NT2/D1 (cell line): ENCODE measurements at regions not wholly inside any gene's neighbourhood (a gene's known extent, or its start where the extent isn't known, plus 50 kb on each side); places are given as distances from the start of the nearest gene placed in this dataset.

Experiments
- DNase-seq: peaks from one replicate; pipeline ENCODE4 v3.0.0-alpha.2; 2011; ENCODE audit warnings: low read depth, low spot score
- H3K27me3 ChIP-seq: 2 replicates; pipeline ENCODE4 v1.6.0; 2011; ENCODE audit warnings: mild to moderate bottlenecking; ENCODE audit not compliant: insufficient read length, insufficient read depth
- H3K36me3 ChIP-seq: 2 replicates; pipeline ENCODE4 v1.6.1; 2011; ENCODE audit warnings: mild to moderate bottlenecking, low read length, mixed read lengths; ENCODE audit not compliant: insufficient read depth, insufficient read length
- H3K4me1 ChIP-seq: 2 replicates; pipeline ENCODE4 v1.5.1; 2011; ENCODE audit not compliant: insufficient read depth, insufficient read length
- H3K4me3 ChIP-seq: 2 replicates; pipeline ENCODE4 v1.5.1; 2011; ENCODE audit warnings: low read depth; ENCODE audit not compliant: insufficient read length
- H3K9ac ChIP-seq: 2 replicates; pipeline ENCODE4 v1.6.0; 2011; ENCODE audit warnings: low read depth; ENCODE audit not compliant: insufficient read length
- H3K9me3 ChIP-seq: 2 replicates; pipeline ENCODE4 v1.5.1; 2011; ENCODE audit warnings: mild to moderate bottlenecking, low read length; ENCODE audit not compliant: insufficient read depth
- SUZ12 ChIP-seq: IDR thresholded peaks from 2 replicates; pipeline ENCODE4 v1.6.1; 2011; ENCODE audit not compliant: insufficient read length, insufficient read depth; ENCODE audit errors: extremely low read depth
- YY1 ChIP-seq: IDR thresholded peaks from 2 replicates; pipeline ENCODE4 v1.6.1; 2011; ENCODE audit not compliant: insufficient read length, insufficient read depth
- ZNF274 ChIP-seq: IDR thresholded peaks from 2 replicates; pipeline ENCODE4 v1.6.1; 2011; ENCODE audit warnings: mild to moderate bottlenecking, low read depth, low read length

- Histone ChIP-seq H3K9ac (no peak overlapping the region), H3K27me3 (no peaks in the 10 kb centered on the region), H3K9me3 (no peaks in the 10 kb centered on the region), H3K4me3 (no peak overlapping the region), H3K4me1 (no peaks in the 10 kb centered on the region), H3K36me3 (no peaks in the 10 kb centered on the region)
- no peak for DNase-seq
- TF ChIP-seq YY1, result no peak
- TF ChIP-seq SUZ12, result no peak
- TF ChIP-seq ZNF274, result no peak
Measured at GRCh38 chr7:114104035-114104434, 185.2 kb upstream of the PPP1R3A start.

DNA sequence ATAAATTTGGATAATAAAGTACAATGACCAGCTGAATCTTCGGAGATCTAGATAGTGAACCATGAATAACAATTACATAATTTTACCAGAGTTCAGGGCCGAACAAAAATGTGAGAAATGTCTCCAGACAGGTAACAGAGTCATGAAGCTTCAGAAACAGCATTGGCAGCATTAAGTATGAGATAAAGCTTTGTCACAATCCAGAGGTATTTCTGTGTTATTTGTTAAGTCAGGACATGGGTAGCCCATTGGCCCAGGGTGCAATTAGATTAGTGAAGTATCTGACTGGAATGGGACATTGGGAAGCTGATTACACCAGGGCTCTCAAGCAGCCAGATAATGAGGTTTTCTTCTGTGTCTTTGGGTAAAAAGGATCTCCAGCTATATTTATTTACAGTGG is 184.2 kb upstream of the PPP1R3A start:
- no peaks in the 10 kb centered on the region for H3K36me3 ChIP-seq
- TF ChIP-seq YY1 (no peak), SUZ12 (no peak), ZNF274 (no peak)
- H3K4me1 ChIP-seq, result no peaks in the 10 kb centered on the region

DNA sequence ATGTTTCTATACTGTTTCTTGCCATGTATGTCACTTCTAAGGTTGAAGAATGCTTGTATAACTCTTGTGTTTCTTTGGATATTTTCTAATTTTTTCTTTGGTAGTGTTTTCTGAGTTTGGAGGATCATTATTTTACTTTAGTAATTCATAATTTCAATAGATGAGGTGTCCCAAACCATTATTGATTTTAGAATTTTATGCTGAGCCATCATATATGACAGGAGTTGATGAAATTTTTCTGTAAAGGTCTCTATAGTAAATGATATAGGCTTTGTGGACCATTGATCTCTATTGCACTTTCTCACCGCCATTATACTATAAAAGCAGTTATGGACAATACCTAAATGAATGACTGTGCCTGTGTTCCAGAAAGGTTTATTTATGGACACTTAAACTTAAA is 183.3 kb upstream of the PPP1R3A start:
- H3K27me3 ChIP-seq, result no peaks in the 10 kb centered on the region
- no peaks in the 10 kb centered on the region for H3K9me3 ChIP-seq
- no peaks in the 10 kb centered on the region for H3K4me1 ChIP-seq
- DNase-seq, result no peak
- H3K9ac ChIP-seq, result no peak overlapping the region
- H3K36me3 ChIP-seq, result no peaks in the 10 kb centered on the region
- TF ChIP-seq YY1, result no peak
- no peak for TF ChIP-seq SUZ12
- no peak for TF ChIP-seq ZNF274
- H3K4me3 ChIP-seq, result no peak overlapping the region

More for the DNA sequence above, 184.2 kb upstream of the PPP1R3A start:
- Histone ChIP-seq H3K27me3 (no peaks in the 10 kb centered on the region), H3K9me3 (no peaks in the 10 kb centered on the region), H3K4me3 (no peak overlapping the region), H3K9ac (no peak overlapping the region)
- DNase-seq, result no peak

GRCh38 chr7:114100810-114101209 is 182.0 kb upstream of the PPP1R3A start:
- no peaks in the 10 kb centered on the region for H3K36me3 ChIP-seq
- DNase-seq, result no peak
- TF ChIP-seq ZNF274 (no peak), YY1 (no peak), SUZ12 (no peak)
- H3K9me3 ChIP-seq, result no peaks in the 10 kb centered on the region
- H3K9ac ChIP-seq, result no peak overlapping the region
- no peaks in the 10 kb centered on the region for H3K4me1 ChIP-seq
- H3K4me3 ChIP-seq, result no peak overlapping the region
- no peaks in the 10 kb centered on the region for H3K27me3 ChIP-seq

DNA sequence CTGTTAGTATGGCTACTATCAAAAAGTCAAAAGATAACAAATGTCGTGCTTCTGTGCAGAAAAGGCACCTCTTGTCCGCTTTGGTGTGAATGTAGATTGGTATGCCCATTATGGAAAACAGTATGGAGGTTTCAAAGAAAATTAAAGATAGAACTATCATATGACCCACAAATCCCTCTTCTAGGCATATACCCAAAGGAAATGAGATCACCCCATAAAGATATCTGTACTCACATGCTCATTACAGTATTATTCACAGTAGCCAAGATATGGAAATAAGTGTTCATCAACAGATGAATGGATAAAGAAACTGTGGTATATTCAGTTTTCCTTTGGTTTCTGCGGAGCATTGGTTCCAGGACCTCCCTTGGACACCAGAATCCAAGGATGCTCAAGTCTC is 180.5 kb upstream of the PPP1R3A start:
- Histone ChIP-seq H3K36me3 (no peaks in the 10 kb centered on the region), H3K4me3 (no peak overlapping the region), H3K9me3 (no peaks in the 10 kb centered on the region), H3K4me1 (no peaks in the 10 kb centered on the region), H3K9ac (no peak overlapping the region), H3K27me3 (no peaks in the 10 kb centered on the region)
- TF ChIP-seq YY1 (no peak), ZNF274 (no peak), SUZ12 (no peak)
- no peak for DNase-seq

GRCh38 chr7:114095885-114096284 is 177.1 kb upstream of the PPP1R3A start:
- no peak for TF ChIP-seq ZNF274
- TF ChIP-seq SUZ12, result no peak
- TF ChIP-seq YY1, result no peak
- no peaks in the 10 kb centered on the region for H3K27me3 ChIP-seq
- H3K36me3 ChIP-seq, result no peaks in the 10 kb centered on the region
- DNase-seq, result no peak
- no peak overlapping the region for H3K9ac ChIP-seq
- H3K9me3 ChIP-seq, result no peaks in the 10 kb centered on the region
- H3K4me3 ChIP-seq, result no peak overlapping the region
- no peaks in the 10 kb centered on the region for H3K4me1 ChIP-seq

- no peak for TF ChIP-seq SUZ12
- no peak for TF ChIP-seq YY1
- no peak for TF ChIP-seq ZNF274
- Histone ChIP-seq H3K4me1 (no peaks in the 10 kb centered on the region), H3K27me3 (peaks cover 64% of the 10 kb centered on the region), H3K36me3 (no peaks in the 10 kb centered on the region), H3K9me3 (no peaks in the 10 kb centered on the region), H3K4me3 (peak overlapping the region; percentile 31), H3K9ac (no peak overlapping the region)
- no peak for DNase-seq
Measured at GRCh38 chr7:114088470-114088940, 169.7 kb upstream of the PPP1R3A start.

DNA sequence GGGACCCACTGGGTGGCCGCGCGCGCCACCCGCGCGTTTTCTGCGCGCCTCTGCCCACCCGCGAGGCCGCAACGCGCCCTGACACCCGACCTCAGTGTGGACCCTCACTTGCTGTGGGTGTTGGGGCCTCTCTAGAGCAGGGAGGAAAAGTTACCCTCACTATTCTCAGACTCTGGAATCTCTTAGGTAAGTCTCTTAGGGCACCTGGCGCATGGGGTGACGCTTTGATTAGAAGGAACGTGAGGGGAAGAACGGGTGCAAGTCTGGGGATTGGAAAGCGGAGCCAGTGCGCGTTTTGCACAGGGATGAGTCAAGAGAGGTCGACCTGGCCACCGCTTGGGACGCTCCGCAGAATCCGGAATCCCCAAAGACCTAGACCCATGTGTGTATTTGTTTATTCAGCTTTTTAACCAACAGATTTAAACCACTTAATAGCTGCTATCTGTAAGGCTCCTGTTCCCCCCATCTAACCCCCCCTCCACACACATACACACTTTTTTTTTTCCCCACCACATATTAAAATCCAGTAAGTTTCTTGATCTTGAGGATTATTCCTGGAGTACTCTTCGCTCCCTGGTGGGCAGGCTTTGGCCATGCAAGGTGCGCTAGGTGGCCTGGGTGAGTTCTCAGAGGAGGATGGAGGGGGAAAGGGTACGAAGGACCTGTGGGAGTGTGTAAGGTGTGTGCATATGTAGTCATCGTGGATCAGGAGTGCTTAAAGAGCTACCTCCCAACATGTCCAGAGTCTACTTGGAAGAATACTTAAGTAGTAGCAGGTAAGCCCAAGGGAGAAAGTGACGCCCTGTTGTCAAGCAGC is 169.1 kb upstream of the PPP1R3A start:
- H3K9me3 ChIP-seq, result no peaks in the 10 kb centered on the region
- peak overlapping the region; percentile 31 for H3K4me3 ChIP-seq
- no peak overlapping the region for H3K9ac ChIP-seq
- no peaks in the 10 kb centered on the region for H3K36me3 ChIP-seq
- no peak for DNase-seq
- H3K27me3 ChIP-seq, result peaks cover 71% of the 10 kb centered on the region
- no peaks in the 10 kb centered on the region for H3K4me1 ChIP-seq
- TF ChIP-seq YY1 (no peak), ZNF274 (no peak), SUZ12 (no peak)
